GM20000 (cell line): ENCODE measurements at regions not wholly inside any gene's neighbourhood (a gene's known extent, or its start where the extent isn't known, plus 50 kb on each side); places are given as distances from the start of the nearest gene placed in this dataset.

Experiments used
- DNase-seq: peaks from one replicate; pipeline ENCODE4 v3.0.0; 2012; ENCODE audit warnings: low spot score
- CTCF ChIP-seq: IDR thresholded peaks from 2 replicates; pipeline ENCODE4 v1.5.1; 2012; ENCODE audit warnings: mild to moderate bottlenecking, control low read depth; ENCODE audit errors: extremely low read depth, missing control alignments

GRCh38 chr2:16584824-16585540, 80.7 kb downstream of the CYRIA start:
- DNase-seq: no peak
- TF ChIP-seq CTCF: no peak

- no peak for DNase-seq
- no peak for TF ChIP-seq CTCF
These were observed 81.5 kb downstream of the CYRIA start for GRCh38 chr2:16584084-16584483.

GRCh38 chr2:16581241-16581640, 84.4 kb downstream of the CYRIA start:
- no peak for TF ChIP-seq CTCF
- DNase-seq: no peak

GRCh38 chr2:16578081-16578480, 87.6 kb downstream of the CYRIA start:
- no peak for TF ChIP-seq CTCF
- no peak for DNase-seq

- TF ChIP-seq CTCF: no peak
- DNase-seq: no peak
These were observed 95.1 kb downstream of the CYRIA start for GRCh38 chr2:16570516-16570915.

GRCh38 chr2:16568998-16569784, 96.4 kb downstream of the CYRIA start:
- no peak for DNase-seq
- TF ChIP-seq CTCF: no peak

- DNase-seq: no peak
- no peak for TF ChIP-seq CTCF
These were observed 98.9 kb downstream of the CYRIA start for GRCh38 chr2:16566701-16567100.
